GM19328 (cell line): ENCODE measurements at regions not wholly inside any gene's neighbourhood (a gene's known extent, or its start where the extent isn't known, plus 50 kb on each side); places are given as distances from the start of the nearest gene placed in this dataset.
"Not testable (repeated sequence)": the region's sequence is repeated elsewhere in the genome, so short reads cannot be mapped to it uniquely, and the experiment has no call there.

ENCODE experiments used
- ATAC-seq: cut with Tn5 transposase; IDR thresholded peaks from one replicate; pipeline ENCODE4 v1.9.1; 2021; ENCODE audit warnings: mild to moderate bottlenecking, moderate library complexity; ENCODE audit not compliant: unreplicated experiment

DNA sequence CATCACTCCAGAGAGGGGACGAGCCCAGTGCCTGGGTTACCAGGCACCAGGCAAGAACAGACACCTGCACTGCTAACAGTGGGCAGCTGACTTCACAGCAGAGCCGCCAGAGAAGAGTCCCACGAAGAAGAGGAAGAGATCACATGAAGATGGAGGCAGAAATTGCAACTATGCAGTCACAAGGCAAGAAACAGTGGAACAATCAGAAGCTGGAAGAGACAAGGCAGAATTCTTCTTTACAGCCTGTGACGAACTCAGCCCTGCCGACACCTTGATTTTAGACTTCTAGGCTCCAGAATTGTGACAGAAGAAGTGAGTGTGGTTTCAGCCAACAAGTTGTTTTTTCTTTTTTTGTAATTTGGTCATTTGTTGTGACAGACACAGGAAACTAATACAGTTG, 59.2 kb downstream of the IL12A start:
- no peak for ATAC-seq

DNA sequence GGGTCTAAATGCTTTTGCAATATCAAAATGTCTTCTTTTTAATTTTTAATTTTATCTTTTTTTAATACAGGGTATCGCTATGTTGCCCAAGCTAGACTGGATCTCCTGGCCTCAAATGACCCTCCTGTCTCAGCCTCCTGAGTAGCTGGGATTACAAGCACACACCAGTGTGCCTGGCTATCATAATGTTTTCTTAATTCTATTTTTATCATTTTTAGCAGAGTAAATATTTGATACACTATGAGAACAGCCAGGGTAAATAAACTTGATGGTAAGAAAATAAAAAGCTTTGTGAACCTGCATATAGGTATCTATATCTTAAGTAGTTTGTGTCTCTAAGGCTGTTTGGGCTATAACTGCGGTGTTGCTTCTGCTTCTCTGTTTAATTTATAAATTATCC, 60.4 kb downstream of the IL12A start:
- ATAC-seq, result no peak

DNA sequence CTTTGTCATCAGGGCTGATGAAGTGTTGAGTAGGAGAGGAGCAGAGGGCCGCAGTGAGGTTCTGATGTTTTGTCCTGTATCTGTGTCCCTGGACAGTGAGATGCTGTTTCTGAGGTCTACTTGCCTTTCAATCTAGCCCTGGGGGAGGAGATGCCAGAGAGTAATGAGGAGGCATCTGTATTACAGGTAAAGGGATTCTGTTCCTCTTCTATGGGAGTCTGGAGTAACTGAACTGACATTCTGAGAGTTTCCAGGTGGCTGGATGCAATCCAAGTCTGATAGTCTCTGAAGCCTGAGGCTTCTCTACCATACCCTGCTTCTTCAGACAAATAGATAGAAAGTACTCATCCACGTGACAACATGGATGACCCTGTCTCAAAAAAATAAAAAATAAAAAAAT, 60.9 kb downstream of the IL12A start:
- no peak for ATAC-seq

DNA sequence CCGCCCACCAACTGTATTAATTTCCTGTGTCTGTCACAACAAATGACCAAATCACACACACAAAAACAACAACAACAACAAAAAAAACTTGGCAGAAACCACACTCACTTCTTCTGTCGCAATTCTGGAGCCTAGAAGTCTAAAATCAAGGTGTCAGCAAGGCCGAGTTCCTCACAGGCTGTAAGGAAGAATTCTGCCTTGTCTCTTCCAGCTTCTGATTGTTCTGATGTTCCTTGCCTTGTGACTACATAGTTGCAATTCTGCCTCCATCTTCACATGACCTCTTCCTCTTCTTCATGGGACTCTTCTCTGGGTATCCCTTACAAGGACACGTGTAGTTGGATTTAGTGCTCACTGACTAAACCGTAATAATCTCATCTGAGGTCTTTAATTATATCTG, 61.4 kb downstream of the IL12A start:
- ATAC-seq, result no peak

DNA sequence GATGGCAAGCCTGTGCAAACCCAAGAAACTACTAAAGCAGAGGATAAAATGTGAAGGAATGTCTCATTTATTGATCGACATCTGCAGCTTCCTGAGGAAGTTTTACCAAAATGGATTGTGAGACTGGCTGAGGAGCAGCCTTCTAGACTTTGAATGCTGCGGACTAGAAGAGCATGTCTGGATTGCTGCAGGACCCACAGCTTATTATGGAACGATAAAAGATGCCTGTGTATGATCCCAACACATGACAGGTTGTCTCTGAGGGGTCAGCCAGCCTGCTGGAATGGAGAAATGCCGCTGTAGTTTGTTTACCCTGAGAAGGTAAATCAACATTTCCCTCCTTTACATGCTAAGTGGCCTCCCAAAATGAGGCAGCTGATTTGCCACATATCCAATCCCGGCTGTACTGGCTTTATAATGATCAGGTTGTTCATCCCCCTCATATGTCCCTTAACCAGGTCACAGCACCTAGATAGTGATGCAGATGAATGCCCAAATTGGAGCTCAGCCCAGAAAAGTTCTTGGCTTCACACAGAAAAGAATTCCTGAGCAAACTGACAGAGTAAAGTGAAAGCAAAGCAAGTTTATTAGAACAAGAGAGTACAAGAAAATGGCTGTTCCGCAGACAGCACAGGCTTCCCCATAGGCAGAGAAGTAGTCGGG, 63.9 kb downstream of the IL12A start:
- no peak for ATAC-seq

DNA sequence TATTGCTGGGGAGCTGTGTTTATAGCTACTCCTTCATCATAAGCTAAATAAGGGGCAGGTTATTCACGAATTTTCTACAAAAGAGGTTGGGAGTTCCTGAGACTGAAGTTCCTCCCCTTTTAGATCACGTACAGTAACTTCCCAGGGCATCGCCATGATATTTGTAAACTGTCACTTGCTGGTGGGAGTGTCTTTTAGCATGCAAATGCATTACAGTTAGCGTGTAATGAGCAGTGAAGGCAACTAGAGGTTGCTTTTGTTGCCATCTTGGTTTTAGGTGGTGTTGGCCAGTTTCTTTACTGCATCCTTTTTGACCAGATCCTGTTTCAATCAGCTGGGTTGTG, 64.4 kb downstream of the IL12A start:
- ATAC-seq, result no peak

DNA sequence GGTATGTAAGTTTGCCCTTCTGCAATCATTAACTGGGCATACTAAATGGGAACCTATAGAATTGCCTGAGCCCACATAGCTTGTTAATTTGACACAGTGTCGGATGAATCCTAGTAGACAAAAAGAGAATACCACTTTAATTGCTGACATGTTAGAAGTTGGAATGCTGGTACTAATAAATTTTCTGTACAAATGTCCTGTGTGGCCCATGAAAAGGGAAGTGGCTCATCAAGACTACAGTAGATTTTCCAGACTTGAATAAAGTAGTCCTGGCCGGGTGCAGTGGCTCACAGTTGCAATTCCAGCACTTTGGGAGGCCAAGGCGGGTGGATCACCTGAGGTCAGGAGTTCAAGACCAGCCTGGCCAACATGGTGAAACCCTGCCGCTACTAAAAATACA, 66.2 kb downstream of the IL12A start:
- ATAC-seq, result not testable (repeated sequence)

DNA sequence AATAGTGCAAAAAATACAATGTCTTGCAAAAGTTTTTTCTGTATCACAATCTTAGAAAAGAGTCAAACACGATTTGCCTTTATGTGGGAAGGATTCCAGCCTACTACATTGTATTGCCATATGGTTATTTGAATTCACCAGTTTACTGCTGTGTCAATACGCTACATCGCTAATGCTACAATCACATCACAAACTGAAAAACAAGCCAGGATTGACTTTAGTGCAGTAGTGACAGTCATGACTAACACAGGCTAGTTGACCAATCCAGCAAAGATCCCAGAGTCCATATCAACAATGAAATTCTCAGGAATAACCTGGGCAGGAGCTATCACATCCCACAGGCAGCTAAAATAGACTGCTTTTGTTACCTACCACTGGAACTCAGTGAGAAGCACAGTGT, 67.0 kb downstream of the IL12A start:
- no peak for ATAC-seq

DNA sequence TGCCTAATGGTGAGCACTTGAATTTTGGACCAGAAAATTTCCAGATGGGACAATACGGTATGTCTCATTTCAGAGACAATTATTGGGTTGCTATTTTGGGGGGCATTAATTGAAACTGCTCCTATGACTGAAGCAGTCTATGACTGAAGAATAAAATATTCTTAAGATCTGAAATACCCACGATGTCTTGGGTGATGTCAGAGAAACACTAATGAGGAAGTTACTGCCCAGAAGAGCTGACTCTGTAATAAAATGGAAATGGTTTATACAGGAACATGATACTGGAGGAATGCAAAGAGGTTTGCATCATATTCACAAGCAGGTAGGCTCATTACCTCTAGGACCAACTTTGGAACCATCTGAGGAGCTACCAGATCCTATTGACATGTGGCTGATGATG, 68.7 kb downstream of the IL12A start:
- ATAC-seq, result no peak

DNA sequence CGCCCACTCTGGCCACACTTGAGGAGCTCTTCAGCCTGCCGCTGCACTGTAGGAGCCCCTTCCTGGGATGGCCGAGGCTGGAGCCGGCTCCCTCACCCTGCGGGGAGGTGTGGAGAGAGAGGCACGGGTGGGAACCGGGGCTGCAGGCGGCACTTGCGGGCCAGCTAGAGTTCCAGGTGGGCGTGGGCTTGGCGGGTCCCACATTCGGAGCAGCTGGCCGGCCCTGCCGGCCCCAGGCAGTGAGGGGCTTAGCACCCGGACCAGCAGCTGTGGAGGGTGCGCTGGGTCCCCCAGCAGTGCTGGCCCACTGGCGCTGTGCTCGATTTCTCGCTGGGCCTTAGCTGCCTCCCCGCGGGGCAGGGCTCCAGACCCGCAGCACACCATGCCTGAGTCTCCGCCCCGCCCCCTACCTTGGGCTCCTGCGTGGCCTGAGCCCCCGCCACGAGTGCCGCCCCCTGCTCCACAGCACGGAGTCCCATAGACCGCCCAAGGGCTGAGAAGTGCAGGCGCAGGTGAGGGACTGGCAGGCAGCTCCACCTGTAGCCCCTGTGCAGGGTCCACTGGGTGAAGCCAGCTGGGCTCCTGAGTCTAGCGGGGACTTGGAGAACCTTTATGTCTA, 71.9 kb downstream of the IL12A start:
- ATAC-seq, result no peak

DNA sequence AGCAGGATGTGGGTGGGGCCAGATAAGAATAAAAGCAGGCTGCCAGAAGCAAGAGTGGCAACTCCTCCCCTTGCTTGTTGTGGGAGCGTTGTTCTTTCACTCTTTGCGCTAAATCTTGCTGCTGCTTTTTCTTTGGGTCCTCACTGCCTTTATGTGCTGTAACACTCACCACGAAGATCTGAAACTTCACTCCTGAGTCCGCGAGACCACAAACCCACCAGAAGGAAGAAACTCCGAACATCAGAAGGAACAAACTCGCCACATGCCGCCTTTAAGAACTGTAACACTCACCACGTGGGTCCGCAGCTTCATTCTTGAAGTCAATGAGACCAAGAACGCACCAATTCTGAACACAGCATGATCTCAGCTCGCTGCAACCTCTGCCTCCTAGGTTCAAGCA, 72.9 kb downstream of the IL12A start:
- ATAC-seq, result no peak

DNA sequence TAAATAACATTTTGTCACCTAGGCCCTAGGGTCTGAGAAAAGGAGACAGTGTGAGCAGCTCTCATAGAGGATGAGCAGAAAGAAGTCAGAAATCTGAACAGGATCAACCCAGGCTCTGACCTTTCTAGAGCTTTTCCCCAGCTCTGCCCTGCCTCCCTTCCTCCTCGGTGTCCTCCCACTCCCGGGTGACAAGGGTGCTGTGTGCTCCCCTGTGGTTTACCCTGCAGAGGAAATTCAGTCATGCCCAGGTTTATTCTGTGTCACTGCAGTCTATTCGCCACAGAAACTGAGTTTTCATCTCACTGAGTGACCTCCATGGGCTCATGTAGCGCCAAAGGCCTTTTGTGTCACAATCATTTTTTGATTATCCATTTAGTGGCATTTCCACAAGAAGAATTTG, 76.6 kb downstream of the IL12A start:
- ATAC-seq, result no peak

DNA sequence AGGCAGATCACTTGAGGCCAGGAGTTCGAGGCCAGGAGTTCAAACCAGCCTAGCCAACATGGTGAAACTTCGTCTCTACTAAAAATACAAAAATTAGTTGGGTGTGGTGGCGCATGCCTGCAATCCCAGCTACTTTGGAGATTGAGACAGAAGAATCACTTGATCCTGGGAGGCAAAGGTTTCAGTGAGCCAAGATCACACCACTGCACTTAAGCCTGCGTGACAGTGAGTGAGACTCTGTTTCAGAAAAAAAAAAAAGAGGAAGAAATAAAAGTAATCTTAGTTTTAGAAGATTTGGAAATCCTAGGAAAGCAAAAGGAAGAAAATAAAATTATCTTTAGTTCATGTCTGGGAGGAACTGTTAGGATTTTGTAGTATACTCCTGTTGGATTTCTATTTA, 77.2 kb downstream of the IL12A start:
- ATAC-seq, result no peak

DNA sequence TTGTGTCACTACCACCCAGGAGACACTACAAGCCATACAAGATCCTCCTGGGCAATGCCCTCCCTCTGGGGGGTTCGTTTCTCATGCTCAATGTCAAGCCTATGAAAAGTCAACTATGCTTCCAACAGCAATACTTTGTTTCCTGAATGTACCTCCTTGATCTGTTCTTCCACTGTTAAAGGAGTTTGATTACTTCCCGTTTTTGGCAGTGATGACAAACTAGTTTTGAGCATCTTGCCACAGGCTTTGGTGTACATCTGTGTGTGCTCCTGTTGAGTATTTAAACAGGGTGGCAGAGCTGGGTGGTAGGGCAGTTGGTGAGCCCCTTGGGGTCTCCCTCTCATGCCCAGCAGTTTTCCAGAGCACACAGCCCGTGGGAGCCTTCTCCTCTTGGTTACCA, 81.4 kb downstream of the IL12A start:
- ATAC-seq, result no peak

DNA sequence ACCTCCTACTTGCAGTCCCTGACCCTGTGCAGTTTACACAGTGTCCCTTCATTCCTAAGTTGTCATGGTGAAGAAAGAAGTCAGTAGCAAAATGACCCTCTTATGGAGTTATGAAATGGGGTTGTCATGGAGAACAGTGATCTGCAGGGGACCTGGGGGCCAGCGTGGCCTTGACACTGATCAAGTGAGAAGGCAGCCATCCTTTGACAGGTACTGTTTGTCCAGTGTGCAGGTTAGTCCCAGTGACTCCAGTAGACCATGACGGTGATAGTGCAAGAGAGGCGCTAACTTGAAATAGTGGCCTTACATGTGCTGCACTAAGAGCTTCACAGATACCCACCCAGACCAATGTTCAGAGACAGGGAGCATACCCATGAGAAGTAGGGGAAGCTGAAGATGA, 87.9 kb downstream of the IL12A start:
- no peak for ATAC-seq

DNA sequence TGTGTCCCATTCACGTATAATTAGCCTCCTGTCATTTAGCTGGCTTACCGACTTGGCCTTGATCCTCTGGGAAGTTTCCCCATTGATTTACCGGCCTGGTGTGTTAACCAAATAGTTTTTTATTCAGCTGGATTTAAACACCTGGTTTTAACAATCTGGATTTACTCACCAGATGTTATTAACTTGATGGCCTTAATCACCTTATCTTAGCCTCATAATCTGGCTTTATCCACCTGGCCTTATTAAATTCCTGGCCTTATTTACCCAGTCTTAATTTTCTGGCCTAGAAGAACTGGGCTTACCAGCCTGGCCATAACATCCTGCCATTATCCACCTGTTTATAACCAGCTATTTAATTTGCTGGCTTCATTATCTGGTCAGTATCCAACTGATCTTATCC, 89.9 kb downstream of the IL12A start:
- ATAC-seq, result no peak

DNA sequence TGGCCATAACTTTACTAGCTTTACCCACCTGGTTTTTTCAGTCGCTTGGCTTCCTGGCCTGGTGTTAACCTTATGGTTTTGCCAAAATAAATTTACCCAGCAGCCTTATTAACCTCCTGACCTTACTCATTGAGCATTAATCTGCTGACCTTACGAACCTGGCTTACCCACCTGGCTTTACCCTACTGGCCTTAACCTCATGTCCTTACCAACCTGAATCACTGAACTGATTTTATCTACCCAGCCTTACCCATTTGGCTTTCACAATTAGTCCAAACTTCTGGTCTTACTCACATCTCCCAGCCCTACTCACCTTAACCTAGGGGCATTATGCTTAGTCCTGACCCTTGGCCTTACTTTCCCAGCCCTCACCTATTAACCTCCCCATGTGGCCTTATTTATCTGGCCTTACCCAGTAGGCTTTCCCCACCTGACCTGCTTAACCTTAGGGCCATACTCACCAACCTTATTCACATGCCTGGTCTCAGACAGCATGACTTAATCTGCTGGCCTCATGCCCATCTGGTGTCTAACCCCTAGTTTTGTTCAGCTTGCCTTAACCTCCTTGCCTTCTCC, 93.4 kb downstream of the IL12A start:
- no peak for ATAC-seq

DNA sequence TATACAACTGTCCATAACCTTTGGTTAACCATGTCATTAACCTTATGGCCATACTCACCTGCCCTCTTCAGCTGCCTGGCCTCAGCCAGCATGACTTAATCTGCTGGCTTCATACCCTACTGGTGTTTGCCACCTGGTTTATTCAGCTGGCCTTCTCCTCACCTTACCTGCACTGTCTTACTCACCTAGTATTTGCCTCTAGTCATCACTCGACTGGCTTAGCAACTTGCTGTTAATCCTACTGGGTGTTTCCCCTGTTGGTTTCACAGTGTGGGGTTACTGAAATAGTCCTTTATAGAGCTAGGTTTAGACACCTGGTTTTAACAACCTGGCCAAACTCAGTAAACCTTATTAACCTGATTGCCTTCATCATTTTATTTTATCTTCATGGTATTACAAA, 96.4 kb downstream of the IL12A start:
- ATAC-seq, result no peak

DNA sequence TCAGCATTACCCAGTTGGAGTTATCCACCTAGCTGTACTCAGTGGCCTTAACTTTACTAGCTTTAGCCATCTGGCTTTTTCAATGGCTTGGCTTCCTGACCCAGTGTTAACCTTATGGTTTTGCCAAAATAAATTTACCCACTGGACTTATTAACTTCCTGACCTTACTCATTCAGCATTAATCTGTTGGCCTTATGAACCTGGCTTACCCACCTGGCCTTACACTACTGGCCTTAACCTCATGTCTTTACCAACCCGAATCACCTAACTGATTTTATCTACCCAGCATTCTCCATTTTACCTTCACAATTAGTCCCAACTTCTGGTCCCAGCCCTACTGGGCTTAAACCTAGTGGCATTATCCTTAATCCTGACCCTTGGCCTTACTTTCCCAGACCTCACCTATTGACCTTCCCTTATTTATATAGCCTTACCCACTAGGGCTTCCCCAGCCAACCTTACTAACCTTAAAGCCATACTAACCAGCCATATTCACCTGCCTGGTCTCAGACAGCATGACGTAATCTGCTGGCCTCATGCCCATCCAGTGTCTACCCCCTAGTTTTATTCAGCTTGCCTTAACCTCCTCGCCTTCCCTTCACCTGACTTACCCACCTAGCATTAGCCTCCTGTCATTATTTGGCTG, 100.0 kb downstream of the IL12A start:
- no peak for ATAC-seq

DNA sequence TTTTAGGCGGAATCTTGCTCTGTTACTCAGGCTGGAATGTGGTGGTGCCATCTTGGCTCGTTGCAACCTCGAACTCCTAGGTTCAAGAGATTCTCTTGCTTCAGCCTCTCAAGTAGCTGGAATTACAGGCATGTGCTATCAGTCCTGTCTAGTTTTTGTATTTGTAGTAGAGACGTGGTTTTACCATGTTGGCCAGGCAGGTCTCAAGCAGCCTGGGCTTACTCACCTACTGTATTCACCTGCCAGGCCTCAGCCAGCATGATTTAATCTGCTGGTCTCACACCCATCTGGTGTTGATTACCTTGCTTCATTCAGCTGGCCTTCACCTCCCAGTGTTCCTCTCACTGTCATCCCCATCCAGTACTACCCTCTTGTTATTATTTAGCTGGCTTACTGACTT, 102.0 kb downstream of the IL12A start:
- ATAC-seq, result no peak

DNA sequence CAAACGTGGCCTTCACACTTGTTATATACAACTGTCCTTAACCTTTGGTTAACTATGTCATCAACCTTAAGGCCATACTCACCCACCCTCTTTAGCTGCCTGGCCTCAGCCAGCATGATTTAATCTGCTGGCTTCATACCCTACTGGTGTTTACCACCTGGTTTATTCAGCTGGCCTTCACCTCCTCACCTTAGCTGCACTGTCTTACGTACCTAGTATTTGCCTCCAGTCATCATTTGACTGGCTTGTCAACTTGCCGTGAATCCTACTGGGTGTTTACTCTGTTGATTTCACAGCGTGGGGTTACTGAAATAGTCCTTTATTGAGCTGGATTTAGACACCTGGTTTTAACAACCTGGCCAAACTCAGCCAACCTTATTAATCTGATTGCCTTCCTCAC, 102.8 kb downstream of the IL12A start:
- no peak for ATAC-seq

DNA sequence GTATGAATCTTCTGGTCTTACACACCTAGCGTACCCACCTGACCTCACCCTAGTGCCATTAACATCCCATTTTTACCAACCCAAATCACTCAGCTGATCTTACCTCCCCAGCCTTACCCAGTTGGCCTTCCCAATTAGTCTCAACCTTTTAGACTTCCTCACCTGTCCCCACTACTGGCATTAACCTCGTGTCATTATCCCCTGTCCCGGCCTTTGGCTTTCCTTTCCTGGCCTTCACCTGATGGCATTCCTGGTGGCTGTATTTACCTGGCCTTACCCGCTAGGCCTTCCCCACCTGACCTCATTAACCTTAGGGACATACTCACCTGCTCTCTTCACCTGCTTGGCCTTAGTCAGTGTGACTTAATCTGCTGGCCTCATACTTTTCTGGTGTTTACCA, 104.1 kb downstream of the IL12A start:
- ATAC-seq, result no peak
